ENCODE measurements at regions not wholly inside any gene's neighbourhood (a gene's known extent, or its start where the extent isn't known, plus 50 kb on each side); places are given as distances from the start of the nearest gene placed in this dataset.

- Histone ChIP-seq H3K4me3 (ENCODE audit: low read depth, low read length) (no peak overlapping the region), H3K27me3 (ENCODE audit: control insufficient read depth, insufficient read depth, low read length) (no peaks in the 10 kb centered on the region), H3K36me3 (ENCODE audit: control insufficient read depth, insufficient read depth, low read length) (no peaks in the 10 kb centered on the region)
- no peak for TF ChIP-seq CTCF (IDR thresholded peaks at IDR 0.05; ENCODE audit: insufficient read depth, low read length, poor library complexity, severe bottlenecking)
- DNase-seq (ENCODE audit: low read depth) = no peak
Observed at GRCh38 chr6:80940571-80940970, 811.9 kb downstream of the TENT5A start.

GRCh38 chr6:80939898-80940297 is 812.6 kb downstream of the TENT5A start:
- H3K27me3 ChIP-seq (ENCODE audit: control insufficient read depth, insufficient read depth, low read length) = no peaks in the 10 kb centered on the region
- no peak for DNase-seq (ENCODE audit: low read depth)
- TF ChIP-seq CTCF (IDR thresholded peaks at IDR 0.05; ENCODE audit: insufficient read depth, low read length, poor library complexity, severe bottlenecking) = no peak
- no peak overlapping the region for H3K4me3 ChIP-seq (ENCODE audit: low read depth, low read length)
- H3K36me3 ChIP-seq (ENCODE audit: control insufficient read depth, insufficient read depth, low read length) = no peaks in the 10 kb centered on the region

GRCh38 chr6:80939480-80939879 is 813.0 kb downstream of the TENT5A start:
- Histone ChIP-seq H3K27me3 (ENCODE audit: control insufficient read depth, insufficient read depth, low read length) (no peaks in the 10 kb centered on the region), H3K4me3 (ENCODE audit: low read depth, low read length) (no peak overlapping the region), H3K36me3 (ENCODE audit: control insufficient read depth, insufficient read depth, low read length) (no peaks in the 10 kb centered on the region)
- DNase-seq (ENCODE audit: low read depth) = no peak
- TF ChIP-seq CTCF (IDR thresholded peaks at IDR 0.05; ENCODE audit: insufficient read depth, low read length, poor library complexity, severe bottlenecking) = no peak

GRCh38 chr6:80938131-80938530 is 814.4 kb downstream of the TENT5A start:
- no peak for TF ChIP-seq CTCF (IDR thresholded peaks at IDR 0.05; ENCODE audit: insufficient read depth, low read length, poor library complexity, severe bottlenecking)
- Histone ChIP-seq H3K36me3 (ENCODE audit: control insufficient read depth, insufficient read depth, low read length) (no peaks in the 10 kb centered on the region), H3K27me3 (ENCODE audit: control insufficient read depth, insufficient read depth, low read length) (no peaks in the 10 kb centered on the region), H3K4me3 (ENCODE audit: low read depth, low read length) (no peak overlapping the region)
- DNase-seq (ENCODE audit: low read depth) = no peak

- H3K4me3 ChIP-seq (ENCODE audit: low read depth, low read length) = no peak overlapping the region
- no peak for TF ChIP-seq CTCF (IDR thresholded peaks at IDR 0.05; ENCODE audit: insufficient read depth, low read length, poor library complexity, severe bottlenecking)
- H3K36me3 ChIP-seq (ENCODE audit: control insufficient read depth, insufficient read depth, low read length) = no peaks in the 10 kb centered on the region
- no peak for DNase-seq (ENCODE audit: low read depth)
- no peaks in the 10 kb centered on the region for H3K27me3 ChIP-seq (ENCODE audit: control insufficient read depth, insufficient read depth, low read length)
Observed at GRCh38 chr6:80932359-80932758, 820.1 kb downstream of the TENT5A start.

GRCh38 chr6:80930376-80930775 is 822.1 kb downstream of the TENT5A start:
- no peaks in the 10 kb centered on the region for H3K36me3 ChIP-seq (ENCODE audit: control insufficient read depth, insufficient read depth, low read length)
- no peak for DNase-seq (ENCODE audit: low read depth)
- H3K4me3 ChIP-seq (ENCODE audit: low read depth, low read length) = no peak overlapping the region
- no peaks in the 10 kb centered on the region for H3K27me3 ChIP-seq (ENCODE audit: control insufficient read depth, insufficient read depth, low read length)
- TF ChIP-seq CTCF (IDR thresholded peaks at IDR 0.05; ENCODE audit: insufficient read depth, low read length, poor library complexity, severe bottlenecking) = no peak
